NCI-H82 (cell line): ENCODE measurements at regions not wholly inside any gene's neighbourhood (a gene's known extent, or its start where the extent isn't known, plus 50 kb on each side); places are given as distances from the start of the nearest gene placed in this dataset.

Source experiments
- DNase-seq: peaks from one replicate; lab custom pipeline; 2025; lab: John Stamatoyannopoulos, UW

DNA sequence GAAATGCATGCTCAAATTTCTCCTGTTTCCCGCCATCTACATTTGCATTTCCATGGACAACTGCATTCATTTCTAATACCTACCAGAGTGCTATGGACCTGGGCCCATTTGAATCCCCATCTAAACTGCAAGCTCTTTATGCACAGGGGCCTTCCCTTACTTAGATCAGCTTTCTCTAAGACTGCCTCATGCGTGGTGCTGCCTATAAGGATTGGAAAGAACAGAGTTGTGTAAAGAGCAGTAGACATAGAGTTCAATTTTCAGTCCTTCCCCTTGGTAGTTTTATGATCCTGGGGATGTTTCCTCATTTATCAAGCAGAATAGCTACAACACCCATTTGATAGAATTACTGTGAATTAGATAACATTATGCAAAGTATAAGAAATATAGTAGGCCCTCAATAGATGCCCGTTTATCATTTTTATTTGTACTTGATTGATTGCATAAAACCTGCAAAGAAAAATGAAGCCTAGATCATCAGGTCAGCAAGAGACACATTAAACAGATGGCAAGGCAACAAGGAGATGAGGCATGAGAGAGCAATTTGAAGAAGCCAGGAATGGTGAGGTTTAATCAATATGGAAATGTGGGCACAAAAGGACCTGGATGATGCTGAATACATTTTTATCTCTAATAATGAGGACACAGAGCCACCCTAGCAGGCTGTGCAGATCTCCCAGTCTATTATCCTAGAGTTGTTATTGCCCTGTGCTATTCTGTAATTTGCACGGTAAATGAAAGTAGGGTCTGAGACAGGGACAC, 359.7 kb downstream of the FAM181B start:
- DNase-seq: no peak

DNA sequence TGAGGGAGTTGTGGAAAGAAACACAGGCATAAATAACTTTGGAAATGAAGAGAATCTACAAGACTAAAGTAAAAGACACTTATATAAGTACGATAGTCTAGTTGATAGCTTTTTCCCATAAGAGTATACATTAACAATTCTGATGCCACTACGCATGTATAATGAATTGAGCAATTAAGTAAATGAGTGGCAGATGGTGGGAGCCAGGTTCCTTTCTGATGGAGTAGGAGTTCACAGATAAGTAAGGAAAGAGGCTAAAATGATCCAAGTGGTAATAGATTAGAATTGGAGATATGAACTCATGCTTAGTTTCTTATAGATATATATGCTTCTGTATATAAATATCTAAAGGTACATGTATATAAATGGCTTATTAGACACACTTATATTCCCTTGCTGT, 368.3 kb downstream of the FAM181B start:
- peak; percentile 3 for DNase-seq

DNA sequence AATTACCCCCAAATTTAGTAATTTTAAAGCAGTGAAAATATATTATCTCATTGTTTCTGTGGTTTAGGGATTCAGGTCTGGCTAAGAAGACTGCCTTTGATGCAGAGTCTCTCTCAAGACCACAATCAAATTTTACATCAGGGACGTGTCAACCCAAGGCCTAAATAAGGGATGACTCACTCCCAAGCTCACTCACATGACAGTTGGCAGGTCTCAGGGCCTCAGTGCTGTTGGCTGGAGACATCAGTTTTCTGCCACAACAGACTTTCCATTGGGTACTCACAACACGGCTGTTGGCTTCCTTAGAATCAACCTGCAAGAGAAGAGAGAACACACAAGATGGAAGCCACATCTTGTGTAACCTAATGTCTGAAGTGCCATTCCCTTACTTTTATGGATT, 377.3 kb downstream of the FAM181B start:
- no peak for DNase-seq

DNA sequence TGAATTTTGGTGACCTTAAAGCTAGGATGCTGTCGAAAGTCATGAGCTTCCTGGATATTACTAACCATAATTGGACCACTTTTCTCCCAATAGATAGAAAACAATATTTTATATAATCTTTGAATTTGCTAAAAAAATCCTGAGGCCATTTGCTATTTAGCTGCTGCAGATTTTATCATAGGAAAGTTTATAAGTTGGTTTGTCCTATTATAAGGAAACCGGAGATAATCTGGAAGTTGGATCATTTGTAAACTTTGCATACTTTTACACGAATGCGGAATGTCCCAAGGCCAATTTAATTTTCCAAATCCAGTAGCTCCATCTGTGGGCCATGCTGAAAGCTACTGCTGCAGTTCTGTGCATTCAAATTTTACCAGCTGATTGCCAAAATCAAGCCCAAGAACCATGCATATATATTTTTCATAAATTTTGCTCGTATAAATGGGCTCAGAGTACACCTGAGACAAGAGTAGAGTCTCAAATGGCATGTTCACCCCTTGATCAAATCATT, 378.3 kb downstream of the FAM181B start:
- DNase-seq: no peak

DNA sequence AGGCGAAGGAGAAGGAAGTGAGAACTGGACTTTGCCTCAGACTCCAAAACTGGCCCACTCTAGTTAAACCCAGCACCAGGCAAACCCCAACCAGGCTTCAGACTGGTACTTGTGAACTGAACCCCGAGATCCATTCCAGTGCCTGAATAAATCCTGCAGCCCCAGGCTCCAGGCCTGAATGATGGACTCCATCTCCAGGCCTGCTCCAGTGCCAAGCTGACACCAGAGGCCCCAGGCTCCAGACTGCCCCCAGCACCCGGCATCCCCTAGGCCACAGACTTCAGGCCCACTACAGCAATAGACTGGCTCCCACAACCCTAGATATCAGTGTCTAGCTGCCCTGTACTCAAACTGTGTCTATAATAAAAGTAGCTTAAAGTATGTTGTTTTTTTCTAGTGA, 406.8 kb downstream of the FAM181B start:
- DNase-seq: no peak

DNA sequence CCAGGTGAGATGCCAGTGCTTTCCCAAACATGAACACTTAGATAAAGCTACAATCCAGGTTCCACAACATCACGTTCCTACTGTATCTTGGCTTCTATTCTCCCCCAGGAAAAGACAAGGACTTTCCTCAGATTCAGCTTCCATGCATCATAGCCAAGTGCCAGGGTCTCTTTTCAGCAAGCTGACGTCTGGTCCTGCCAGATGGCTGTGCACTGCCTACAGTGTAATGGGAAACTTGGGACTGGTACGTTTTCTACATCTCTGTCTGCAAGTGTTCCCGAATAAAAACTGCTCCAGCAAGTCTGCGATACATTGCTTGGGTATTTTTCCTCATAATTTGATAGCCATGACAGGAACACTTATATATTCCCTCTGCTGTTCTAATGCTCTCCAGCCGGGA, 412.5 kb downstream of the FAM181B start:
- DNase-seq: peak; percentile 22

DNA sequence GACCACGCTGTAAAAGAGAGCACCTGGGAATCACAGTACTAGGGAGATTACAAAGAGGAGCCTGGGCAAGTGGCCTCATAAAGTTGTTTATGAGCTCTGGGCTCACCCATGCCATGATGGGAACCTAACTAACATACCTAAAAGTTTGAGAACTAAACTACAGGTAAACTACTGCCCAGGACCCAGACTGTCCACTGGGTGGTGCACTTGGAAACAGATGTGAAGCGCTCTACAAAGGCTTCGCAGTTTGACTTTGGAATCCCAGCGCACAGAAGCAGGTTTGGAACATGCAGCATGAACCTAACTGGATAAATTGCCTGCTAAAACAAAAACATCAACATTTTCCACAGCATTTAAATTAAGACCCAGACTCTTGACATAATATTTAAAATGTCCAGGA, 418.6 kb downstream of the FAM181B start:
- DNase-seq: peak; percentile 39

DNA sequence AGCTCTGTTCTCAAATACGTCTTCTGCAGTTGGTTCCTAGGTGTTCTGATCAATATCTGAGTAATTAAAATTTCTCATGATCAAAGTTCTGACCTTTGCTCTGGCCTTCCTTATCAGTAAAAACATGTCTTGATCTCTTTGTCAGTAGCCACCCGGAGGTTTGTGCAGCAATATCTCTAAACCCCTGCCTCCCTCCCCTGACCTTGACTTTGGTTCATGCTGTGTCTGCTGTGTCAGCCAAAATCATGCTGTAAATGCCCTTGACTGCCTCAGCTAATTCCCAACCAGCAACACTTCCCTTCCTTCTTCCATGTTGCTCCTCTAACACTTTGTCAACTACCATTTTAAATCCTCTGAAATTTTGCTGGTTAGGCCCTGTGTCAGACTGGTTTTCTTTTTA, 424.7 kb downstream of the FAM181B start:
- no peak for DNase-seq

DNA sequence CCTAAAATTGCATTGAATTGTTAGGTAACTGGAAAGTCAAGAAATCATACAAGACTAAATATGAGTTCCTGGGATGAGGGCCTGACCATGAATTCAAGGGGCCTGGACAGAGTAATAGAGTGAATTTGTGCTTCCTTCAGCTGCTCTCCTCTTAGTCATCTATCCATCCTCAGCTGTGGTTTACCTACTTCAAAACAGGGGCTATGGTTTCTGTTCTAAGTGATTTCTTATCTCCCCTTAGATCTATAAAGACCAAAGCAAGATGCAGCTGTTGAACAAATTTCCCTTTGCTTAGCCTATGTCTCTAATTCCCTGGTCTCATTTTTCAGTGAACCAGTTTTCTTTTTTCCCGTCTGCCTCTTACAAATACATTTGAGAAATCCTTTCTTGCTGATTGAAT, 428.5 kb downstream of the FAM181B start:
- peak; percentile 20 for DNase-seq

DNA sequence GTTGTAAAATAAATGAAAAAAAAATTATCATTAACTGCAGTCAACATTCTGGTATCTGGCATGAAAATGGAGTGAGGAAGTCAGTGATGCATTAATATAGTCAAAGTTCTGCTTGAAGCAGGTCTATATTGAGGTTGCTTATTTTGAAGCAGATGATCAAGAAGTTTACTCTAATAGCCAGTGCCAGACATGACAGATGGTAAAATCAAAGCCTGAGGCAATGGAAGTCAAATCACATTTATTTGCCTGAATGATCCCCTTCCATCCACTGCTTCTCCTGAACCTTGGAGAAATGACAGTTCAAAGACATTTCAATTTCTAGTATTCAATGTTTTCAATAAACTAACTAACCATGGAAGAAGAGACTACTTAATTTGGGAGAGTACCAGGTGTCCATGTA, 430.0 kb downstream of the FAM181B start:
- peak; percentile 60 for DNase-seq

DNA sequence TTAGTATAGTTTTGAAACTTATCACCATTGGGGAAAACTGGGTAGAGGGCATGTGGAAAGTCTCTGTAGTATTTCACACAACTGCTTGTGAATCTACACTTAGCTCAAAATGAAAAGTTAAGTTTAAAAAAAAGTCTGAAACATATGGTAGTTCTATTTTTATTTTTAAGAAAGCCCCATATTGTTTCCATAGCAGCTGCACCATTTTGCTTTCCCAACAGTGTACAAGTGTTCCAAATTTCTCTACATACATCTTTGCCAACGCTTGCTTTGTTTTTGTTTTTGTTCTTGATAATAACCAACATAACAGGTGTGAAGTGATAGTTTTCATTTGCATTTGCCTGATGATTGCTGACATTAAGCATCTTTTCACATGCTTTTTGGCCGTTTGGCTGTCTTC, 445.2 kb downstream of the FAM181B start:
- DNase-seq: no peak

DNA sequence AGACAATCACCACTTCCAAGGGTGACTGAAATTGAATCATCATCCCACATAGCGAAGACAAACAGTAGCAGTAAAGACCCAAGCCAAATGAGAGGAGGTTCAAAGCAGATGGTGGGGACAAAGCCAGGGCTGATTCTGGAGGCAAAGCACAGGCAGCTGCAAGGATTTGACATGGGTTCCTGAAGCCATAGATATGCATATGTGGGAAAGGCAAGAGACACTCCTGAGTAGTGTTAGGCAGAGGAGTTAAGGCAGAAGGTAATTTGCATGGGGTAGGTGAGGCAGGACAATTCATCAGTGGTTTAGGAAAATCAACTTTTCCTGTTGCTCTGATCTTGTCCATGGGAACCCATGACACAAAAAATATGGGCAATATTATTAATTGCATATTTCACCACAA, 462.8 kb downstream of the FAM181B start:
- DNase-seq: no peak

DNA sequence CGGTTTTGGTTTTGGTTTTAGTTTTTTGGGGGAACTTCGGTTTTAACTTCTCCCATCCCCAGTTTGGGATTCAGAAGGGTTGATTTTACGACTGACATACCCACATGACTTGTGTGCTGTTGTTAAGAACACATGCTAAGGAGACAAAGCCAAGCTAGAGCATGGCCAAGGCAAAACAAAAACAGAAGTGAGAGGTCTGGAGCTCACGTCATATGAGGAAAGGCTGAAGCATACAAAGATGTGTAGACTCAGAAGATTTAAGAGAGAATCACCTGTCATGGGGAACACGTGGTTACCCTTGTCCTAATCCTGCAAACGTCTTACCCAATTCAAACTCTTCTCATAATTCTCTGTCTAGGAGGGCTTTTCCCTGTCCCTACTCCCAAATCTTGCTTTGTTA, 465.0 kb downstream of the FAM181B start:
- no peak for DNase-seq

DNA sequence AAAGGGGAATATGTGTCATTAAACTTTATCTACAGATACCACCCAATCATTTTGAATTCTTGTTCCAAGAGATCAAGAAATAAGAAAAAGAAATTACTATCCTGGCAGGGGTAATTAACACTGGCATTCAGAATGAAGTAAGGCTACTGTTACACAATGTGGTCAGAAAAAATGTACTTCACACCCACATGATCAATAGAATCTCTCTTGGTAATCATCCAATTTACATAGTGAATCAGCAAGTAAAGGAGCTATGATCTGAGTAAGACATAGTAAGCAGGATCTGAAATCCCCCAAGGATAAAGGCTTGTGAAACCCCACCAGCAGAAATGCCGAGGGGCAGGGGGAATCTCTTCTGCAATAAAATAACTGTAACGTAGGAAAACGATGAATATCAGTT, 466.5 kb downstream of the FAM181B start:
- no peak for DNase-seq

DNA sequence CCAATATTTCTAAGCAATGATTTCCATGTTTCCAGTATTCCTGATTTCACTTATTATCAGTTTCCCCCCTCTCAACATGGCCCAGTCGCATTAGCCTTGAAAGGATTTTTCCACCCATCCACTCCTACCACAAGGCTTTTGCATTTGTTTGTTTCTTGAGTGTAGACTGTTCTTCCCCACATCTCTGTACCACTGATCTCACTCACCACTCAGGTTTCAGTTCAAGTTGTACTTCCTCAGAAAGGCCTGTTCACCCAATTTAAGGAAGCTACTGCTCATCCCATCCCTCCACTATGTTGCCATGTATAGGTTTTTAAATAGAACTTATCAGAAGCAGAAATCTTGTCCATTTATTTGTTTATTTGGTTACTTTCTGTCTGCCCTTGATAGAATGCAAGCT, 472.3 kb downstream of the FAM181B start:
- DNase-seq: no peak

DNA sequence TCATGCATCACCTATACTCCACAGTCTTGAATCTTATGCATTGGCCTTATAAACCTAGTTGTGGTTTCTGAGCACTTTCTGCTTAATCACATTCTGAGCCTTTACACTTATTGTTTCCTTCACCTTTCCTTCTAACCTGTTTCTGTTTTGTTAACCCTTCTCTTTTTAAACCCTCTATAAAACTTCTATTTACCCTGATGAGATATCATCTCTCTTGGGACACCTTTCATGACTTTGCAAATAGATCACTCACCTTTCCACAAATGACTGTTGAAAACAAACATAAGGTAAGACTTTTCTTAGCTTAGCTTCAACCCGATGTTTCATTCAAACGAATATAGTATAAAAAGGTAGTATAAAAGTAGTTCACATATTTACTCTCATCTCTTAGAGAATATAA, 483.6 kb downstream of the FAM181B start:
- no peak for DNase-seq

DNA sequence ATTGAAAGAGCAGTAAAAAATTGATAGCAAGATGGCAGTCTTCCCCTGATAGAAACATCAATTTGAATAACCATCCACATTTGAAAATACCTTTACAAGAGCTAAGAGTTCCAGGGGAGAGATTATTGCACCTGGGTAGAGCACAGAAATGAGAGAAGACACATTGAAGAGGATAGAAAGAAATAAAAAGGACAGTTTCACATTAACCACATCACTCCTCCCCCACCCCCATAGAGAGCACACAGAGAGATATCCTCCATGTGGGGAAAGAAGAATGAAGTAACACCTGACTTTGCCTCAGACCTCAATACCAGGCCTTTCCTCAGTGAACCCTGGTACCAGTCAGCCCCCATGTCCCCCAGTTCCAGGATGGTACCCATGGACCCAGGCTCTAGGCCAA, 486.7 kb downstream of the FAM181B start:
- no peak for DNase-seq

DNA sequence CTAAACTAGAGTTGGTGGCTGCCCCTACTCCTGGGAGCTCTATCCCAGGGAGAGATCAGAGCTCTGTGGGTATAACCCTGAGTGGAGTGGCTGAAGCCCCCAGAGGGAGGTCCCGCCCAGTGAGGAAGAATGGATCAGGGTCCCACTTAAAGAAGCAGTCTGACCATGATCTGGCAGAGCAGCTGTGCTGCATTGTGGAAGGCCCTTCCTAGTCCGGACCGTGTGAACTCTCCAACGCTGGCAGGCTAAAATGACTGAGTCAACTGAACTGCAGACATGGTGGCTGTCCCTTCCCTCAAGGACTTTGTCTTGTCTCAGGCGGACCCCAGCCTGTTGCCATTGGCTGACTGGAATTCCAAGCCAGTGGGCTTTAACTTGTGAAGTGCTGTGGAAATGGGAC, 494.2 kb downstream of the FAM181B start:
- no peak for DNase-seq

DNA sequence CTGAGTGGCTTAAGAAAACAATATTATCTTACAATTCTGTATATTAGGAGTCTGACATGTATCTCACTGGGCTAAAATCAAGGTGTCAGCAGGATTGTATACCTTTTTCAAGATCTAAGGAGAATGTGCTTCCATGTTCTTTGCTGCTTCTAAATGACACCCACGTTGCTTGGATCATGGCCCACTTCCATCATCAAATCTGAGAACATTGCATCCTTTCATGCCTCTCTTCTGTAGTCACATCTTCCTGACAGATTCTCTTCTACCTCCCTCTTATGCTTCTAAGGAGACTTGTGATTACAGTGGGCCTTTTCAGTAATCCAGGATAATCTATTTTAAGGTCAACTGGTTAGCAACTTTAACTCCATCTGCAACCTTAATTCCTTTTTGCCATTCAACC, 499.4 kb downstream of the FAM181B start:
- DNase-seq: peak; percentile 70

DNA sequence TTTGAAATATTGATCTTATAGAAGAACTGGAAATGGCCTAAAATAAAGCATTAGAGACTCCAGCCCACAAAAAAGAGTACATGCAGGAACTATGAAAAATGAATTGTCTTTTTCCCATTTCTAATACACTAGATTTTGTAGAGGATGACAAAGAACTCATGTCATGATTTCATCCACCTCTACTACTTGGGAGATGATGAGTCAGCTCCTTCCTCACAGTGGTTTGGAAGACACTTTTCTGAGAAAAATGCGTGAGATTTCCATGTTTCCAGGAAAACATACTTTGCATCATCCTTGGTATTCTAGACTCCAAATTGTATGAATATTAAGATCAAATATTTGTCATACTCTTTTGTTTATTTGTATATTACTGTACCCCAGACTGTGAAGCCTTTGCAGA, 500.5 kb downstream of the FAM181B start:
- no peak for DNase-seq

DNA sequence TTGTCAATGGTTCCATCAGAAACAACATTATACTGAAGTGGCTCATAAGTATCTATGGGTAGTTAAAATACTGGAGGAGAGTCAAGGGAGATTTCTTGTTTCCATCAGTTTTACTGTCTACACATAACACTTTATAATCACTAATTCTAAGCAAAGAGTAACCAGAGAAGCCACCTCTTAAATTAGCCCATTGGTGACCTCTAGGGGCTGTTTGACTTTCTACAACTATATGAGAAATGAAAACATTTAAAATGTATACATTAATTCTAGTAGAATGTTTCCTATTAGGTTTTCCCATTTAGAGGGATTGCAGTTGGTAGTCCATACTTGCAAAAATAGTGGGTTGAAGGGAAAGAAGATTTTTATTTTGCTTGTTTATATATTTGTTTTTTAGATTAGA, 504.3 kb downstream of the FAM181B start:
- peak; percentile 52 for DNase-seq

DNA sequence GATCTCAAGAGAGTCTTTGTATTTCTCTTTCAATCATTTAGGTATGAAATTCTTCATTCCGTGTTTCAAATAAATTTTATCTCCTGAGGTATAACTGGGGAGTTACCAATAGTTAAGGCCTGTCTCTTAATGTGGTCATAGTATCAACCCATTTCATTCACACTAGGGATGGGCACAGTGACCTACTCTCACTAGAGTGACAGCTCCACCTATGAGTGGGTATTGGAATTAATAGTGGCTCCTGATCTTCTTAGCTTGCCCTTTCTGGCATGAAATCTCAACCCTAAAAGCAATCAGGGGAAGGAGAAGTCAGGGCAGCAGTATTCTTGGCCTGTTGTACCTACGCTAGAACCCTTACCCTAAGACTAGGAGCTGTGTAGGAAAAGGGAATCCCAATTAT, 507.7 kb downstream of the FAM181B start:
- peak; percentile 6 for DNase-seq

DNA sequence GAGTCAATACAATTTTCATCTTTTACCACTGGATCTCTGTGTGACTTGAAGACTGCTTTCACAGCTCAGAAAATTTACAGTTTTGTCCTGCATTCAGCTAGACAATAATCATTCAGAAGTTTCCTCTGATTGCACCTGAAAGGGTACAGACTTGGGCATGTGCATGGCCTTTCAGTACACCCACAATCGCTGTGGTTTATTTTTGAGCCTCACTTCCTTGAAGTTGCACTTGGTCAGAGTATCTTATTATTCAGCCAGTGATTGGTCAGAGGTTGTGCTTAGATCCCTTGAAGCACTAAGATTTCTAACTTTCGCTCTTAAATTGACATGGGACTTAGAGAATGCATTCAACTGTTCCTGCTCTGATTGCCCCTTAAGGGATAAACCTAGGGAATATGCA, 508.2 kb downstream of the FAM181B start:
- no peak for DNase-seq

DNA sequence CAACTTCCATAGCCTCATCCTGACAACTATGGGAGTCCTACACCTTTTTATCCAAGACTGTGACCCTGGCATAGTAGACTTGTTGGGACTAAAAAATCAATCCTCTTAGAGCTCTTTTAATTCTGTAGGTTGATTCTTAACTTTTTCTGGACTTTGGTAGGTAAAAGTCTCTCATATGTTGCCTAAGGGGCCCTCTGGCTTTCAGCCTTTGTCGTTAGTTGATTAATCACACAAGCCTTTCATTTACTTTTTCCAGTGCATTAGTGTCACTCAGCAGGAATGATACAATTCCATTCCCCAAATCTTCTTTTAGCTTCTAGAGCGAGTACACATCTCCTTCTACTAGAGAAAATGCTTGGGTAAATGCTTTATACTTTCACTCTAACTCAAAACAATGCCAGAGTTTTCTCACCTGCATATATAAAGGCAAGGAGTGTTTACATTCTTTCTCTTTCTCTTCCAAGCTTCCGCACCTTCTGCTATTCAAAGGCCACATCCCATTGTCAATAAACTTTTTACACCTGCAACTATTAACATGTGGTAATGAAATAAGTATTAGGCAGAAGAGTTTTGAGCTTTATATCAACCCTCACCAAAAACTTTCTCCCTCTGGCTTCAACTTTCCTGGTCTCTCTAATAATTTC, 516.6 kb downstream of the FAM181B start:
- no peak for DNase-seq
